Activated CD4-positive, alpha-beta T cell treated with anti-CD3 and anti-CD28 coated beads for 24 hours (primary cell): ENCODE measurements at regions not wholly inside any gene's neighbourhood (a gene's known extent, or its start where the extent isn't known, plus 50 kb on each side); places are given as distances from the start of the nearest gene placed in this dataset.
"Not testable (repeated sequence)": the region's sequence is repeated elsewhere in the genome, so short reads cannot be mapped to it uniquely, and the experiment has no call there.

Source experiments
- DNase-seq, 2 donors: peaks; one replicate each; pipeline ENCODE4 v3.0.0-alpha.2; 2020; ENCODE audit warnings: low read depth in 2 of 2

- not testable (repeated sequence) for DNase-seq
These were observed 93.8 kb upstream of the ZC3H12A start for GRCh38 chr1:37380546-37380945.

GRCh38 chr1:37387854-37388253 is 86.5 kb upstream of the ZC3H12A start:
- DNase-seq = no peak

GRCh38 chr1:37389327-37389726 is 85.1 kb upstream of the ZC3H12A start:
- no peak for DNase-seq

GRCh38 chr1:37391211-37392011 is 83.0 kb upstream of the ZC3H12A start:
- no peak for DNase-seq

- no peak for DNase-seq
These were observed 82.3 kb upstream of the ZC3H12A start for GRCh38 chr1:37392051-37392450.

- DNase-seq = no peak
These were observed 80.9 kb upstream of the ZC3H12A start for GRCh38 chr1:37393173-37394120.

GRCh38 chr1:37394574-37395464 is 79.6 kb upstream of the ZC3H12A start:
- DNase-seq = no peak

GRCh38 chr1:37398096-37398495 is 76.3 kb upstream of the ZC3H12A start:
- DNase-seq = no peak

- DNase-seq = no peak
These were observed 75.2 kb upstream of the ZC3H12A start for GRCh38 chr1:37399205-37399604.

- DNase-seq = no peak
These were observed 74.4 kb upstream of the ZC3H12A start for GRCh38 chr1:37399830-37400464.

- DNase-seq = no peak
These were observed 73.7 kb upstream of the ZC3H12A start for GRCh38 chr1:37400466-37401225.

- DNase-seq = no peak
These were observed 71.2 kb upstream of the ZC3H12A start for GRCh38 chr1:37403166-37403565.

- no peak for DNase-seq
These were observed 69.7 kb upstream of the ZC3H12A start for GRCh38 chr1:37404711-37405110.

GRCh38 chr1:37410105-37410504 is 64.3 kb upstream of the ZC3H12A start:
- peak in 1 of 2 donors; percentile 3 for DNase-seq

- DNase-seq = no peak
These were observed 63.6 kb upstream of the ZC3H12A start for GRCh38 chr1:37410815-37411214.

- no peak for DNase-seq
These were observed 58.7 kb upstream of the ZC3H12A start for GRCh38 chr1:37415611-37416244.

GRCh38 chr1:37420456-37420855 is 53.9 kb upstream of the ZC3H12A start:
- DNase-seq = no peak

- no peak for DNase-seq
These were observed 50.6 kb upstream of the ZC3H12A start for GRCh38 chr1:37423810-37424209.

GRCh38 chr1:37424523-37424922 is 49.9 kb upstream of the ZC3H12A start:
- DNase-seq = no peak
